Muscle layer of duodenum (tissue), 2 donors: ENCODE measurements at regions not wholly inside any gene's neighbourhood (a gene's known extent, or its start where the extent isn't known, plus 50 kb on each side); places are given as distances from the start of the nearest gene placed in this dataset.
A peak's percentile ranks its signal among the peaks of the same experiment; 100 is the strongest.
"Not testable (repeated sequence)": the region's sequence is repeated elsewhere in the genome, so short reads cannot be mapped to it uniquely, and the experiment has no call there.

Experiments
- H3K27ac ChIP-seq: one replicate; pipeline ENCODE4 v1.7.0; 2013; ENCODE audit warnings: mild to moderate bottlenecking, low read length
- H3K27me3 ChIP-seq: one replicate; pipeline ENCODE4 v1.7.0; 2013; ENCODE audit warnings: low read depth, mild to moderate bottlenecking, control low read depth, low read length
- H3K36me3 ChIP-seq, 2 donors: one replicate each; pipeline ENCODE4 v1.7.0; 2013; ENCODE audit warnings: low read length in 2 of 2, control low read depth in 1 of 2, mild to moderate bottlenecking in 1 of 2; ENCODE audit not compliant: insufficient read depth in 2 of 2, control insufficient read depth in 1 of 2
- H3K4me1 ChIP-seq, 2 donors: one replicate each; pipeline ENCODE4 v1.7.0; 2013; ENCODE audit warnings: low read length in 2 of 2, mild to moderate bottlenecking in 2 of 2, control low read depth in 1 of 2, moderate library complexity in 1 of 2; ENCODE audit not compliant: insufficient read depth in 2 of 2, control insufficient read depth in 1 of 2
- H3K4me3 ChIP-seq, 2 donors: one replicate each; pipeline ENCODE4 v1.7.0; 2013; ENCODE audit warnings: low read length in 2 of 2, low read depth in 1 of 2, mild to moderate bottlenecking in 1 of 2
- H3K9me3 ChIP-seq, 2 donors: one replicate each; pipeline ENCODE4 v1.7.0; 2013; ENCODE audit warnings: low read length in 2 of 2, control low read depth in 1 of 2, mild to moderate bottlenecking in 1 of 2; ENCODE audit not compliant: control insufficient read depth in 1 of 2
- donor health status: healthy.

GRCh38 chr6:164049517-164049988 lies 635.0 kb downstream of the QKI start:
- H3K4me1 ChIP-seq = no peaks in the 10 kb centered on the region

GRCh38 chr6:164048840-164049516 lies 634.5 kb downstream of the QKI start:
- no peak overlapping the region for H3K4me3 ChIP-seq
- no peaks in the 10 kb centered on the region for H3K36me3 ChIP-seq
- H3K9me3 ChIP-seq = no peaks in the 10 kb centered on the region
- no peaks in the 10 kb centered on the region for H3K27me3 ChIP-seq
- no peak overlapping the region for H3K27ac ChIP-seq
- H3K4me1 ChIP-seq = no peaks in the 10 kb centered on the region

More at GRCh38 chr6:164049517-164049988, 635.0 kb downstream of the QKI start:
- H3K36me3 ChIP-seq = no peaks in the 10 kb centered on the region
- no peak overlapping the region for H3K4me3 ChIP-seq
- H3K9me3 ChIP-seq = no peaks in the 10 kb centered on the region
- no peaks in the 10 kb centered on the region for H3K27me3 ChIP-seq
- H3K27ac ChIP-seq = no peak overlapping the region

GRCh38 chr6:164045082-164045481 lies 630.6 kb downstream of the QKI start:
- H3K27ac ChIP-seq = no peak overlapping the region
- H3K9me3 ChIP-seq = no peaks in the 10 kb centered on the region
- no peak overlapping the region for H3K4me3 ChIP-seq
- no peaks in the 10 kb centered on the region for H3K36me3 ChIP-seq
- no peaks in the 10 kb centered on the region for H3K27me3 ChIP-seq
- no peaks in the 10 kb centered on the region for H3K4me1 ChIP-seq

GRCh38 chr6:164043656-164044055 lies 629.1 kb downstream of the QKI start:
- not testable (repeated sequence) for H3K4me1 ChIP-seq, H3K4me3 ChIP-seq, H3K36me3 ChIP-seq, H3K27ac ChIP-seq, H3K9me3 ChIP-seq, H3K27me3 ChIP-seq

GRCh38 chr6:164042212-164042611 lies 627.7 kb downstream of the QKI start:
- Histone ChIP-seq H3K9me3 (no peaks in the 10 kb centered on the region), H3K4me3 (no peak overlapping the region), H3K4me1 (no peaks in the 10 kb centered on the region), H3K36me3 (no peaks in the 10 kb centered on the region), H3K27me3 (no peaks in the 10 kb centered on the region), H3K27ac (no peak overlapping the region)

GRCh38 chr6:164040994-164041393 lies 626.5 kb downstream of the QKI start:
- Histone ChIP-seq H3K4me1 (no peaks in the 10 kb centered on the region), H3K27me3 (no peaks in the 10 kb centered on the region), H3K9me3 (no peaks in the 10 kb centered on the region), H3K27ac (no peak overlapping the region), H3K36me3 (no peaks in the 10 kb centered on the region), H3K4me3 (no peak overlapping the region)

GRCh38 chr6:164039954-164040375 lies 625.4 kb downstream of the QKI start:
- no peaks in the 10 kb centered on the region for H3K36me3 ChIP-seq
- H3K27me3 ChIP-seq = no peaks in the 10 kb centered on the region
- H3K9me3 ChIP-seq = no peaks in the 10 kb centered on the region
- no peaks in the 10 kb centered on the region for H3K4me1 ChIP-seq
- no peak overlapping the region for H3K27ac ChIP-seq
- H3K4me3 ChIP-seq = peak overlapping the region in 1 of 2 donors; percentile 37

GRCh38 chr6:164037171-164037870 lies 622.8 kb downstream of the QKI start:
- Histone ChIP-seq H3K4me3 (no peak overlapping the region), H3K27me3 (no peaks in the 10 kb centered on the region), H3K9me3 (no peaks in the 10 kb centered on the region), H3K27ac (no peak overlapping the region), H3K36me3 (no peaks in the 10 kb centered on the region), H3K4me1 (no peaks in the 10 kb centered on the region)

GRCh38 chr6:164035900-164036485 lies 621.5 kb downstream of the QKI start:
- H3K36me3 ChIP-seq = no peaks in the 10 kb centered on the region

GRCh38 chr6:164034602-164035140 lies 620.2 kb downstream of the QKI start:
- no peak overlapping the region for H3K27ac ChIP-seq
- no peak overlapping the region for H3K4me3 ChIP-seq
- H3K4me1 ChIP-seq = no peaks in the 10 kb centered on the region

More at GRCh38 chr6:164035900-164036485, 621.5 kb downstream of the QKI start:
- no peaks in the 10 kb centered on the region for H3K4me1 ChIP-seq
- no peaks in the 10 kb centered on the region for H3K9me3 ChIP-seq
- no peak overlapping the region for H3K27ac ChIP-seq
- H3K27me3 ChIP-seq = no peaks in the 10 kb centered on the region
- no peak overlapping the region for H3K4me3 ChIP-seq

GRCh38 chr6:164025180-164025579 lies 610.7 kb downstream of the QKI start:
- no peaks in the 10 kb centered on the region for H3K36me3 ChIP-seq
- H3K27ac ChIP-seq = no peak overlapping the region
- no peak overlapping the region for H3K4me3 ChIP-seq
- H3K4me1 ChIP-seq = no peaks in the 10 kb centered on the region
- H3K9me3 ChIP-seq = no peaks in the 10 kb centered on the region
- H3K27me3 ChIP-seq = no peaks in the 10 kb centered on the region

More at GRCh38 chr6:164034602-164035140, 620.2 kb downstream of the QKI start:
- Histone ChIP-seq H3K9me3 (no peaks in the 10 kb centered on the region), H3K27me3 (no peaks in the 10 kb centered on the region), H3K36me3 (no peaks in the 10 kb centered on the region)
